Activated CD8-positive, alpha-beta T cell treated with anti-CD3 and anti-CD28 coated beads for 36 hours (primary cell): ENCODE measurements at regions not wholly inside any gene's neighbourhood (a gene's known extent, or its start where the extent isn't known, plus 50 kb on each side); places are given as distances from the start of the nearest gene placed in this dataset.

Experiments
- ATAC-seq: fragments of 200-7000 bp; cut with Tn5 transposase; one replicate; pipeline ENCODE4 v1.10.0; 2021; ENCODE audit warnings: mild to moderate bottlenecking, moderate library complexity
- CTCF ChIA-PET: fragments of 350-600 bp; sonication (Branson Sonifier 250); formaldehyde crosslinking; loops from one replicate; lab custom pipeline; 2021; ENCODE audit warnings: antibody characterized with exemption; lab: Charles Lee
- POLR2A ChIA-PET: fragments of 350-600 bp; sonication (Branson Sonifier 250); formaldehyde crosslinking; loops from one replicate; lab custom pipeline; 2021; ENCODE audit warnings: antibody characterized with exemption; lab: Charles Lee
- DNase-seq: peaks from one replicate; pipeline ENCODE4 v3.0.0-alpha.2; 2020
- H3K27ac Mint-ChIP-seq: one replicate; pipeline ENCODE4 v1.8.0; 2021; ENCODE audit warnings: mild to moderate bottlenecking, mixed read lengths
- H3K27me3 Mint-ChIP-seq: one replicate; pipeline ENCODE4 v1.8.0; 2021; ENCODE audit warnings: mixed read lengths
- H3K36me3 Mint-ChIP-seq: one replicate; pipeline ENCODE4 v1.8.0; 2021; ENCODE audit warnings: low read depth, mixed read lengths
- H3K4me1 Mint-ChIP-seq: one replicate; pipeline ENCODE4 v1.8.0; 2021; ENCODE audit warnings: low read depth, mixed read lengths
- H3K4me3 Mint-ChIP-seq: one replicate; pipeline ENCODE4 v1.8.0; 2021; ENCODE audit warnings: mild to moderate bottlenecking, moderate library complexity, mixed read lengths
- H3K9me3 Mint-ChIP-seq: one replicate; pipeline ENCODE4 v1.8.0; 2021; ENCODE audit warnings: mixed read lengths
- CTCF ChIP-seq: fragments of 200-600 bp; IDR thresholded peaks from one replicate; pipeline ENCODE4 v1.8.0; 2022; ENCODE audit warnings: antibody characterized with exemption, mild to moderate bottlenecking
- intact Hi-C: fragments of 100-400 bp; cut with micrococcal nuclease; formaldehyde crosslinking; loops from one replicate; pipeline ENCODE4 v1.10.0; 2022

GRCh38 chr7:81218480-81219106, 299.7 kb upstream of the SEMA3C start:
- ChIA-PET CTCF (no interaction called here), POLR2A (no interaction called here)
- DNase-seq (no peak), ATAC-seq (no peak)
- Mint-ChIP-seq H3K9me3 (peaks cover 9% of the 10 kb centered on the region), H3K4me1 (no peaks in the 10 kb centered on the region), H3K36me3 (no peaks in the 10 kb centered on the region), H3K27ac (no peak overlapping the region), H3K27me3 (no peaks in the 10 kb centered on the region), H3K4me3 (no peak overlapping the region)
- TF ChIP-seq CTCF: no peak
- intact Hi-C loops: no loop called here

GRCh38 chr7:81213394-81213793, 294.5 kb upstream of the SEMA3C start:
- intact Hi-C loops: no loop called here
- DNase-seq (no peak), ATAC-seq (no peak)
- no peak overlapping the region for H3K4me3 Mint-ChIP-seq
- H3K27ac Mint-ChIP-seq: no peak overlapping the region
- H3K36me3 Mint-ChIP-seq: no peaks in the 10 kb centered on the region
- H3K4me1 Mint-ChIP-seq: no peaks in the 10 kb centered on the region
- CTCF ChIA-PET: no interaction called here
- POLR2A ChIA-PET: no interaction called here
- H3K9me3 Mint-ChIP-seq: no peaks in the 10 kb centered on the region
- H3K27me3 Mint-ChIP-seq: no peaks in the 10 kb centered on the region
- TF ChIP-seq CTCF: no peak

- H3K27ac Mint-ChIP-seq: no peak overlapping the region
- H3K27me3 Mint-ChIP-seq: no peaks in the 10 kb centered on the region
- TF ChIP-seq CTCF: no peak
- ChIA-PET POLR2A (interaction anchor here (0.5 to 0.6 kb wide), 2 partner anchors 49 to 544 kb away, joined by 3 read pairs; no protein-coding TSS in a partner anchor), CTCF (no interaction called here)
- no peaks in the 10 kb centered on the region for H3K4me1 Mint-ChIP-seq
- ATAC-seq (no peak), DNase-seq (no peak)
- no peak overlapping the region for H3K4me3 Mint-ChIP-seq
- no peaks in the 10 kb centered on the region for H3K36me3 Mint-ChIP-seq
- intact Hi-C loops: no loop called here
- no peaks in the 10 kb centered on the region for H3K9me3 Mint-ChIP-seq
Observed at GRCh38 chr7:81211934-81212320, 293.1 kb upstream of the SEMA3C start.

GRCh38 chr7:81211204-81211933, 292.5 kb upstream of the SEMA3C start:
- intact Hi-C loops: no loop called here
- Mint-ChIP-seq H3K27ac (no peak overlapping the region), H3K9me3 (no peaks in the 10 kb centered on the region), H3K36me3 (no peaks in the 10 kb centered on the region), H3K4me3 (no peak overlapping the region), H3K27me3 (no peaks in the 10 kb centered on the region), H3K4me1 (no peaks in the 10 kb centered on the region)
- no peak for TF ChIP-seq CTCF
- ATAC-seq: no peak
- ChIA-PET CTCF (no interaction called here), POLR2A (interaction anchor here (0.5 to 0.6 kb wide), 2 partner anchors 49 to 545 kb away, joined by 3 read pairs; no protein-coding TSS in a partner anchor)
- DNase-seq: no peak
